Adrenal gland (tissue), 5 donors: ENCODE measurements at regions not wholly inside any gene's neighbourhood (a gene's known extent, or its start where the extent isn't known, plus 50 kb on each side); places are given as distances from the start of the nearest gene placed in this dataset.

ENCODE experiments used
- CTCF ChIP-seq, 6 experiments: fragments of 450-650 bp in 4 of 6; fragments of 200-600 bp in 2 of 6; sonication (generic) in 1 of 6; IDR thresholded peaks; 1 replicate in 5 of 6; 2 replicates in 1 of 6; pipeline versions ENCODE4 v1.5.1 to v1.8.0; 2016 to 2021; ENCODE audit warnings: antibody characterized with exemption in 6 of 6, mild to moderate bottlenecking in 2 of 6, moderate library complexity in 1 of 6
- POLR2A ChIP-seq, 2 donors: fragments of 450-650 bp; IDR thresholded peaks; one replicate each; pipeline ENCODE4 v1.6.1; 2017; ENCODE audit warnings: antibody characterized with exemption in 2 of 2, mild to moderate bottlenecking in 2 of 2, moderate library complexity in 1 of 2
- donor health status: DM: no; HTN: no; CAD: no.

GRCh38 chr12:130246560-130246959 is 84.3 kb downstream of the FZD10 start:
- TF ChIP-seq POLR2A (IDR thresholded peaks at IDR 0.05), result no peak
- TF ChIP-seq CTCF (IDR thresholded peaks at IDR 0.05), result no peak
